ENCODE measurements at regions not wholly inside any gene's neighbourhood (a gene's known extent, or its start where the extent isn't known, plus 50 kb on each side); places are given as distances from the start of the nearest gene placed in this dataset.
"Not testable (repeated sequence)": the region's sequence is repeated elsewhere in the genome, so short reads cannot be mapped to it uniquely, and the experiment has no call there.

DNA sequence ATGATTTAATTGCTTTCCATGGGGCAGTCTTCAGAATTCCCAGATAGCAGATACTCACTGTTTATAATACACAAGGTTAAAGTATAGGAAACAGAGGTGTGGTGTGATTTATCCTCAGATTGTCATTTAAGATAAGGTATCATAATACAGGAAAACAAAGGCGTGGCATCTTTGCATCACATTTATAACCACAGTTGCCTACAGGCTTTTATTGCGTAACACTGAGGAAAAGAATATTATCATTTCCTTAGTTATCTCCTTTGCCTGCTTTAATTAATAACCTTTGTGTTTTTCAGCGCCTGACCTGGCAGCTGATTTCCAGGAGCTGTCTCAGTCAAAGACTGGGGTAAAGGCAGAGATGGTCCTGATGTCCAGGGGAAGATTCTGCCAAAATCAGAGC is 68.8 kb downstream of the SSX7 start:
- H3K27ac ChIP-seq (ENCODE audit: low read length): no peak overlapping the region
- no peaks in the 10 kb centered on the region for H3K9me3 ChIP-seq (ENCODE audit: control insufficient read depth in 2 of 2, low read length in 2 of 2)
- H3K27me3 ChIP-seq (ENCODE audit: control insufficient read depth in 1 of 2, insufficient read depth in 2 of 2, low read length in 2 of 2): peaks cover 0 to 16% of the 10 kb centered on the region in 2 donors
- H3K9ac ChIP-seq (ENCODE audit: low read length in 2 of 2): no peak overlapping the region
- no peak overlapping the region for H3K4me3 ChIP-seq (ENCODE audit: low read length in 2 of 2)
- no peaks in the 10 kb centered on the region for H3K4me1 ChIP-seq (ENCODE audit: control insufficient read depth, insufficient read depth, low read length)
- H3K36me3 ChIP-seq (ENCODE audit: control insufficient read depth in 2 of 2, insufficient read depth in 2 of 2, low read length in 2 of 2): no peaks in the 10 kb centered on the region

DNA sequence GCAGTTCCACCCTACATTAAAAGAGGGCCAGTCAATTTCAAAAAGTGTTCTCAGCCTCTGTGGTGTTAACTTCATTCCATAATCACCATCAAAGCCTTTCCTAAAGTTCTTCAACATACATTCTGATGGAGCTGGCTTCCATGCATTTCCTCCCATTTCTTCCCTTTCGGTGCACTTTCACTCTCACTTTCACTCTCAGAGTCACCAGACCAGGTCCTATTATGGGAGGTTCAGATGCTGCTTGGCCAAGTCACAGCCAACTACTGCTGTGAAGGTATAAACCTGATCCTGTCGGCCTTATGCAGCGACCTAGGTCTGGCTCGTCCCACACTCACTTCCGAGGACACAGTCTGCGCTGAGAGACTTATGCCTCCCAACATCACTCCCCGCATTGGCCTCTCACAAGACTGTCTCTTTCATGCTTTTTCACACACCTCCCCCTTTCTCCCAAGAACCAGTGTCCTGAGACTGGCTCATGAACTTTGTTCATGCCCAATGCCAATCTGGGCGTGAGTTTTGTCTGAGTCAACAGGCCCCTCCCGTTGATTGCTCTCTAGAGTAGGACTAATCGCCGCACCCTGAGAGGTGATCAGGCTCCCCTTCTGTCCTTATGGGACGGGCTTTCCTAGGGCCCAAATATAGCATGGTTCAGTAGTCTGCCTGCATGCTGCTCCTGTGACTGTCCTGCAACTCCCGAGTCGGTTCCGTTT is 60.8 kb upstream of the XAGE1B start:
- H3K4me1 ChIP-seq (ENCODE audit: control insufficient read depth, insufficient read depth, low read length): no peaks in the 10 kb centered on the region
- peaks cover 0 to 40% of the 10 kb centered on the region in 2 donors for H3K27me3 ChIP-seq (ENCODE audit: control insufficient read depth in 1 of 2, insufficient read depth in 2 of 2, low read length in 2 of 2)
- no peak overlapping the region for H3K27ac ChIP-seq (ENCODE audit: low read length)
- no peaks in the 10 kb centered on the region for H3K9me3 ChIP-seq (ENCODE audit: control insufficient read depth in 2 of 2, low read length in 2 of 2)
- no peak overlapping the region for H3K4me3 ChIP-seq (ENCODE audit: low read length in 2 of 2)
- H3K9ac ChIP-seq (ENCODE audit: low read length in 2 of 2): no peak overlapping the region
- H3K36me3 ChIP-seq (ENCODE audit: control insufficient read depth in 2 of 2, insufficient read depth in 2 of 2, low read length in 2 of 2): no peaks in the 10 kb centered on the region

DNA sequence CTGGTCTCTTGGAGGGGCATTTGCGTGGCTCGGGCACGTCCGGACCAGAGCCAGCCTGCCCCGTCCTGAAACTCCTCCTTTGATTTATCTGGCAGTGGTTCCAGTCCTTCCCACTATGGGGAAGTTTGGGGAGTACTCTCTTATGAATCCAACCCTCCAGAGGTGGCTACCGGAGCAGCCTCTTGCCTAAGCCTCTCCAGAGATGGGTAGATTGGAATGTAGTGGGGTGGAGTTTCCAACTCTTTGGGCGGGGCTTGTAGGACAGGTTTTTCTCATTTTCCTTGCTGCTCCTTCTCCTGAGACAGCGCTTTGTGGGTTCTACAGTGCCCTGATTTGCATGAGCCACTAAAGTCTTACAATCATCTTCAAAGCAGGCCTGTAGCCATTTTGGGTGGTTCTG is 60.1 kb upstream of the XAGE1B start:
- Histone ChIP-seq H3K9me3 (ENCODE audit: control insufficient read depth in 2 of 2, low read length in 2 of 2) (no peaks in the 10 kb centered on the region), H3K9ac (ENCODE audit: low read length in 2 of 2) (no peak overlapping the region), H3K27me3 (ENCODE audit: control insufficient read depth in 1 of 2, insufficient read depth in 2 of 2, low read length in 2 of 2) (peaks cover 0 to 36% of the 10 kb centered on the region in 2 donors), H3K4me3 (ENCODE audit: low read length in 2 of 2) (no peak overlapping the region), H3K36me3 (ENCODE audit: control insufficient read depth in 2 of 2, insufficient read depth in 2 of 2, low read length in 2 of 2) (no peaks in the 10 kb centered on the region), H3K4me1 (ENCODE audit: control insufficient read depth, insufficient read depth, low read length) (no peaks in the 10 kb centered on the region), H3K27ac (ENCODE audit: low read length) (no peak overlapping the region)

DNA sequence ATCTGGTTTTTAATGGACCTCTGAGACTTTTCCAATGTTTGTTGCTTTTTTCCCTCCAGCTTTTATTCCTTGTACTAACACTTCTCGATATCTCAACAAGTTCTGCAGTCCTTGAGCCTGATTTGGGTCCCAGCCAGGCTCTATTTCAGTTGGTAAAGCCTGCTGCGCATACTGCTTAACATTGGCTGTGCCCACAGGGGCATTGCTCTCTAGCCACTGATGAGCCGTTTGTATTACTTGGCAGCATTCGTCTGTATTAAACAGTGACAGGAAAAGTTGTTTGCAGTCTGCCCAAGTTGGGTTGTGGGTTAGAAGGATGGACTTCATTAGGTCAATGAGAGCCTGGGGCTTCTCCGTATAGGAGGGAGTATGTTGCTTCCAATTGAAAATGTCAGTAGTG is 59.6 kb upstream of the XAGE1B start:
- no peak overlapping the region for H3K27ac ChIP-seq (ENCODE audit: low read length)
- no peak overlapping the region for H3K4me3 ChIP-seq (ENCODE audit: low read length in 2 of 2)
- H3K27me3 ChIP-seq (ENCODE audit: control insufficient read depth in 1 of 2, insufficient read depth in 2 of 2, low read length in 2 of 2): peaks cover 0 to 36% of the 10 kb centered on the region in 2 donors
- H3K9ac ChIP-seq (ENCODE audit: low read length in 2 of 2): no peak overlapping the region
- no peaks in the 10 kb centered on the region for H3K36me3 ChIP-seq (ENCODE audit: control insufficient read depth in 2 of 2, insufficient read depth in 2 of 2, low read length in 2 of 2)
- no peaks in the 10 kb centered on the region for H3K4me1 ChIP-seq (ENCODE audit: control insufficient read depth, insufficient read depth, low read length)
- H3K9me3 ChIP-seq (ENCODE audit: control insufficient read depth in 2 of 2, low read length in 2 of 2): no peaks in the 10 kb centered on the region

DNA sequence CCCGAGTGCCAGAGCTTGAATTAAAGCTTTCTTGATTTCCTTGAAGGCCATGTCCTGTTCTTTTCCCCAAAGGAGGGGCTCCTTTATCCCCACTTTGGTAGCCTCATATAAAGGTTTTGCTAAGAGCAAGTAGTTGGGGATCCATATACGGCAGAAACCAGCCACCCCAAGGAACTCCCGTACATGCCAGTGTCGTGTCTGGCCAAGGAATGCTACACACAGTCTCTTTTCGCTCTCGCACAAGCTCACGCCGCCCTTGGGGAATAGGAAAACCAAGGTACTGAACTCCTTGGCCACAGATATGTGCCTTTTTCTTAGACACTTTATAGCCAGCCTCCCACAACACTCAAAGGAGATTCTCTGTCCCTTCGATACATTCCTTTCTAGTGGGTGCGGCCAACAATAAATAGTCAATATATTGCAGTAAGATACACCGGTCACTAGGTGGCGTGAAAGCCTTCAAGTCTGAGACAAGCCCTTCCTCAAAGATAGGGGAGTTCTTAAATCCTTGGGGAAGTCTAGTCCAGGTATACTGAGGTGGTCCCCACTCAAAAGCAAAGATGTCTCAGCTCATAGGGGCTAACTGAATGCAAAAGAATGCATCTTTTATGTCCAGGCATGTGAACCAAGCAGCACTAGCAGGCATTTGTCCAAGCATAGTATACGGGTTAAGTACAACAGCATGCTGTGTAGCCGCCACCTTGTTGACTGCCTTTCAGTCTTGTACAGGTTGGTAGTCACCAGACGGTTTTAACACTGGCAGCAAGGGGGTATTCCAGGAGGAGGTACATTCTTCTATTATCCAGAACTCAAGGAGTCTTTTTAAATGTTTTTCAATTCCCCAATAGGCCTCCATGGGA is 57.8 kb upstream of the XAGE1B start:
- H3K9ac ChIP-seq (ENCODE audit: low read length in 2 of 2): peak overlapping the region; percentile 2 to 5

DNA sequence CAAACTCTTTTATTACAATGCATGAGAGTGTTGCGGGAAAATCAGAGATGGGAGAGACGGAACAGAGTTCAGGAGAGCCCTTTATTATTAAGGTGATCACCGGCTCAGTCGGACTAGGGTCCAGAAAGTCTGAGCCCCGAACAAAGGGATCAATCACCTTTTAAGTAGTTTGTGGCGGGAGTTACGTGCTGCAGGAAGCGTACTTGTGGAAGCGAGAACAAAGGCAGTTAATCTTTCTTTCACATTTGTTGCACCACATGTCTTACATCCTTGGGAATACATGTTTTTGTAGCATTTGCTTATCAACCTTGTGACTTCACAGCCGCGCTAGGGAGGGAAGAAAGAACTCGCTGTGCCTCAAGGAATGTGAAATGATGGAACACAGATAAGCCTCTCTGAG is 51.3 kb upstream of the XAGE1B start:
- not testable (repeated sequence) for H3K36me3 ChIP-seq (ENCODE audit: control insufficient read depth in 2 of 2, insufficient read depth in 2 of 2, low read length in 2 of 2); H3K27ac ChIP-seq (ENCODE audit: low read length); H3K4me3 ChIP-seq (ENCODE audit: low read length in 2 of 2); H3K9me3 ChIP-seq (ENCODE audit: control insufficient read depth in 2 of 2, low read length in 2 of 2); H3K9ac ChIP-seq (ENCODE audit: low read length in 2 of 2); H3K4me1 ChIP-seq (ENCODE audit: control insufficient read depth, insufficient read depth, low read length)
- peaks cover 0 to 29% of the 10 kb centered on the region in 2 donors for H3K27me3 ChIP-seq (ENCODE audit: control insufficient read depth in 1 of 2, insufficient read depth in 2 of 2, low read length in 2 of 2)

More for the DNA sequence above, 57.8 kb upstream of the XAGE1B start:
- no peak overlapping the region for H3K27ac ChIP-seq (ENCODE audit: low read length)
- H3K4me3 ChIP-seq (ENCODE audit: low read length in 2 of 2): peak overlapping the region; percentile 35
- H3K9me3 ChIP-seq (ENCODE audit: control insufficient read depth in 2 of 2, low read length in 2 of 2): no peaks in the 10 kb centered on the region
- H3K4me1 ChIP-seq (ENCODE audit: control insufficient read depth, insufficient read depth, low read length): no peaks in the 10 kb centered on the region
- no peaks in the 10 kb centered on the region for H3K36me3 ChIP-seq (ENCODE audit: control insufficient read depth in 2 of 2, insufficient read depth in 2 of 2, low read length in 2 of 2)
- peaks cover 0 to 40% of the 10 kb centered on the region in 2 donors for H3K27me3 ChIP-seq (ENCODE audit: control insufficient read depth in 1 of 2, insufficient read depth in 2 of 2, low read length in 2 of 2)
